ENCODE measurements at regions not wholly inside any gene's neighbourhood (a gene's known extent, or its start where the extent isn't known, plus 50 kb on each side); places are given as distances from the start of the nearest gene placed in this dataset.

DNA sequence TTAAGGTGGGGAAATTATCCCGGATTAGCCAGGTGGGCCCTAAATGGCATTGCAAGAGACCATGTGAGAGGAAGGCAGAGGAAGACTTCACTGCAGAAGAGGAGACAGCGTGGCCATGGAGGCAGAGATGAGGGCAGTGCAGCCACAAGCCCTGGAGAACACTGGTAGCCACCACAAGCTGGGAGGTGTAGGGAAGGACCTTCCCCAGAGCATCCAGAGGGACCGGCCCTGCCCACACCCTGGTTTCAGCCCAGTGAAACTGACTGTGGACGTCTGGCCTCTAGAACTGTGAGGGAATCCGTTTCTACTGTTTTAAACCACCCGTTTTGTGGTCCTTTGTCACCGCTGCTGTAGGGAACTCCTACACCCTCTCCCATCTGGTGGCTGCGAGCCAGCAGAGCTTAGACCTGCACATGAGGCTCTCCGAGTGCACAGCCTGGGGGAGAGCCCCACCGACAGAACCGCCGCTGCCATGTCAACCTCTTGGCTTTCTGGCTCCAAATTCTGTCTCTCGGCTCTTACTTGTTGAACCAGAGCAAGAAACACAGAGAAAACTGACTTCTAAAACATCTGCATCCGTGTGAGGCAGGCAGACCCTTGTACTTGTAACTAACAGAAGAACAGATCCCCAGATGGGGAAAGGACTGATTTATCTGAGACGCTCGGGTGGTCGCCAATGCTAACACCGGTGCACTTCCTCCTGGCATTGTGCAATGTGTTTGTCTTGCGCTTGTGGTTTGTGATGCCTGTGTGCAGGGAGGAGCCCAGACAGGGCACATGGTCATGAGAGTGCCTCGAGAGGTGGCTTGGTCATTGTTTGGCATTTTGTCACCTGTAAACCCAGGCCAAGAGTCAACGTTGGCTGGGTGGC lies 90.8 kb upstream of the TMPRSS2 start:
- H3K4me3 Mint-ChIP-seq: no peak overlapping the region
- Histone ChIP-seq H3K27me3 (ENCODE audit: control insufficient read depth, insufficient read depth, low read length) (no peaks in the 10 kb centered on the region), H3K27ac (ENCODE audit: low read length) (no peak overlapping the region), H3K4me3 (ENCODE audit: low read length) (no peak overlapping the region), H3K4me1 (ENCODE audit: control insufficient read depth, insufficient read depth, low read length) (no peaks in the 10 kb centered on the region), H3K9me3 (ENCODE audit: control insufficient read depth, insufficient read depth, low read length) (no peaks in the 10 kb centered on the region), H3K36me3 (ENCODE audit: control insufficient read depth, insufficient read depth, low read length) (no peaks in the 10 kb centered on the region)
- ATAC-seq (no peak), DNase-seq (no peak)
- no peaks in the 10 kb centered on the region for H3K9me3 Mint-ChIP-seq
- no peaks in the 10 kb centered on the region for H3K36me3 Mint-ChIP-seq
- intact Hi-C loops (cut with micrococcal nuclease): no loop called here
- TF ChIP-seq, protein P1, sequence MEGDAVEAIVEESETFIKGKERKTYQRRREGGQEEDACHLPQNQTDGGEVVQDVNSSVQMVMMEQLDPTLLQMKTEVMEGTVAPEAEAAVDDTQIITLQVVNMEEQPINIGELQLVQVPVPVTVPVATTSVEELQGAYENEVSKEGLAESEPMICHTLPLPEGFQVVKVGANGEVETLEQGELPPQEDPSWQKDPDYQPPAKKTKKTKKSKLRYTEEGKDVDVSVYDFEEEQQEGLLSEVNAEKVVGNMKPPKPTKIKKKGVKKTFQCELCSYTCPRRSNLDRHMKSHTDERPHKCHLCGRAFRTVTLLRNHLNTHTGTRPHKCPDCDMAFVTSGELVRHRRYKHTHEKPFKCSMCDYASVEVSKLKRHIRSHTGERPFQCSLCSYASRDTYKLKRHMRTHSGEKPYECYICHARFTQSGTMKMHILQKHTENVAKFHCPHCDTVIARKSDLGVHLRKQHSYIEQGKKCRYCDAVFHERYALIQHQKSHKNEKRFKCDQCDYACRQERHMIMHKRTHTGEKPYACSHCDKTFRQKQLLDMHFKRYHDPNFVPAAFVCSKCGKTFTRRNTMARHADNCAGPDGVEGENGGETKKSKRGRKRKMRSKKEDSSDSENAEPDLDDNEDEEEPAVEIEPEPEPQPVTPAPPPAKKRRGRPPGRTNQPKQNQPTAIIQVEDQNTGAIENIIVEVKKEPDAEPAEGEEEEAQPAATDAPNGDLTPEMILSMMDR (IDR thresholded peaks at IDR 0.05): no peak
- peaks cover 0 to 5% of the 10 kb centered on the region in 2 donors for H3K4me1 Mint-ChIP-seq
- peaks cover 10% of the 10 kb centered on the region in 2 donors for H3K27me3 Mint-ChIP-seq (ENCODE audit: low read depth in 2 of 2)
- H3K27ac Mint-ChIP-seq: no peak overlapping the region
- 30% methylated on average over 21 of the region's 21 CpGs for WGBS (ENCODE audit: insufficient coverage)

DNA sequence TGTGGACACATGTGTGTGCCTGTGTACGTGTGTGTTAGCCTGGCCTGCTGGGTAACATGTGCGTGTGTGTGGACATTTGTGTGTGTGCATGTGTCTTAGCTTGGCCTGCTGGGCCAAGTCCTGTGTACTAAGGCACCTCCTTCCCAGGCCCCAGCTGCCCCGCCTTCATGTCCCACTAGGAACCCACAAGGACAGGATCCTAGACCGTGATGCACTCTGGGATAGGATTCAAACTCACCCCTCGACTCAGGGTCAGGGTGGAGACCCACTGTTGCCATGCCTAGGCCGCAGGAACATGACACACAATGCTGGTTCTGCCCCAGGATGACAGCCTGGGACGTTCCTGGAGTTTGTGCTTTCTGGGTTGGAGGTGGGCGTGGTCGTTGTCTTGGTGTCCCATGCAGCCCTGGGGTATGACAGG lies 89.9 kb upstream of the TMPRSS2 start:
- Histone ChIP-seq H3K9me3 (ENCODE audit: control insufficient read depth, insufficient read depth, low read length) (no peaks in the 10 kb centered on the region), H3K27ac (ENCODE audit: low read length) (no peak overlapping the region), H3K4me1 (ENCODE audit: control insufficient read depth, insufficient read depth, low read length) (no peaks in the 10 kb centered on the region), H3K4me3 (ENCODE audit: low read length) (no peak overlapping the region), H3K27me3 (ENCODE audit: control insufficient read depth, insufficient read depth, low read length) (no peaks in the 10 kb centered on the region), H3K36me3 (ENCODE audit: control insufficient read depth, insufficient read depth, low read length) (no peaks in the 10 kb centered on the region)
- intact Hi-C loops (cut with micrococcal nuclease): no loop called here
- DNase-seq (no peak), ATAC-seq (no peak)
- peaks cover 0 to 5% of the 10 kb centered on the region in 2 donors for H3K4me1 Mint-ChIP-seq
- WGBS (ENCODE audit: insufficient coverage): 86% methylated on average over 9 of the region's 9 CpGs
- peaks cover 10% of the 10 kb centered on the region in 2 donors for H3K27me3 Mint-ChIP-seq (ENCODE audit: low read depth in 2 of 2)
- H3K27ac Mint-ChIP-seq: no peak overlapping the region
- TF ChIP-seq, protein P1 (IDR thresholded peaks at IDR 0.05): no peak
- no peaks in the 10 kb centered on the region for H3K9me3 Mint-ChIP-seq
- no peak overlapping the region for H3K4me3 Mint-ChIP-seq
- H3K36me3 Mint-ChIP-seq: no peaks in the 10 kb centered on the region

DNA sequence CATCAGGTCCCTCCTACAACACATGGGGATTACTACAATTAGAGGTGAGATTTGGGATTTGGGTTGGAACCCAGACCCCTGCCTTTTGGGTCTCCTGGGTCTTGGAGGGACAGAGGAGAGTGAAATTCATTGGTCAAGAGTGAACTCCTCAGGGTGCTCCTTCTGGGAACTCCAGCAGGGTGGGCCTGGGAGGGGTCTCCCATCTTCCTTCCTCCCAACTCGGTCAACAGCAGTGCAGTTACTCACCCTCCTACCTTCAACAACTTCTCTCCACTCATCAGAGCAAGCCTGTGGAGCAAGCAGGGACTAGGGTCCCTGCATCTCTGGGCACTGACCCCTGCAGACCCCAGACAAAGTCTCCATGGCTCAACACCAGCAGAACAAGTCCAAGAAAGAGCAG lies 89.3 kb upstream of the TMPRSS2 start:
- H3K4me1 ChIP-seq (ENCODE audit: control insufficient read depth, insufficient read depth, low read length): no peaks in the 10 kb centered on the region
- H3K4me3 ChIP-seq (ENCODE audit: low read length): no peak overlapping the region
- TF ChIP-seq, protein P1 (IDR thresholded peaks at IDR 0.05): no peak
- H3K36me3 Mint-ChIP-seq: no peaks in the 10 kb centered on the region
- no peak overlapping the region for H3K27ac Mint-ChIP-seq
- ATAC-seq (no peak), DNase-seq (no peak)
- no peaks in the 10 kb centered on the region for H3K9me3 Mint-ChIP-seq
- intact Hi-C loops (cut with micrococcal nuclease): no loop called here
- 90% methylated on average over 1 of the region's 1 CpG for WGBS (ENCODE audit: insufficient coverage)
- no peaks in the 10 kb centered on the region for H3K9me3 ChIP-seq (ENCODE audit: control insufficient read depth, insufficient read depth, low read length)
- H3K27me3 ChIP-seq (ENCODE audit: control insufficient read depth, insufficient read depth, low read length): no peaks in the 10 kb centered on the region
- H3K4me1 Mint-ChIP-seq: peaks cover 0 to 5% of the 10 kb centered on the region in 2 donors
- peaks cover 10% of the 10 kb centered on the region in 2 donors for H3K27me3 Mint-ChIP-seq (ENCODE audit: low read depth in 2 of 2)
- no peak overlapping the region for H3K4me3 Mint-ChIP-seq
- H3K36me3 ChIP-seq (ENCODE audit: control insufficient read depth, insufficient read depth, low read length): no peaks in the 10 kb centered on the region
- H3K27ac ChIP-seq (ENCODE audit: low read length): no peak overlapping the region
